Activated naive CD4-positive, alpha-beta T cell treated with anti-CD3 and anti-CD28 coated beads, Interleukin-2, amount 50 U/mL, for 72 hours (primary cell): ENCODE measurements at regions not wholly inside any gene's neighbourhood (a gene's known extent, or its start where the extent isn't known, plus 50 kb on each side); places are given as distances from the start of the nearest gene placed in this dataset.
A peak's percentile ranks its signal among the peaks of the same experiment; 100 is the strongest.
"Not testable (repeated sequence)": the region's sequence is repeated elsewhere in the genome, so short reads cannot be mapped to it uniquely, and the experiment has no call there.

Experiments used
- ATAC-seq, 2 donors: fragments of 150-1000 bp; cut with Tn5 transposase; 2 replicates each; pipeline ENCODE4 v1.10.0; 2021; ENCODE audit warnings: mild to moderate bottlenecking in 2 of 2, moderate library complexity in 2 of 2
- DNase-seq, 2 donors: peaks; one replicate each; pipeline ENCODE4 v3.0.0; 2021 to 2022; ENCODE audit warnings: low spot score in 2 of 2
- H3K27ac Mint-ChIP-seq, 2 donors: one replicate each; pipeline ENCODE4 v1.8.0; 2022; ENCODE audit warnings: mild to moderate bottlenecking in 2 of 2, mixed read lengths in 2 of 2
- H3K36me3 Mint-ChIP-seq, 2 donors: one replicate each; pipeline ENCODE4 v1.8.0; 2022; ENCODE audit warnings: mixed read lengths in 2 of 2
- H3K9me3 Mint-ChIP-seq, 2 donors: one replicate each; pipeline ENCODE4 v1.8.0; 2022; ENCODE audit warnings: mixed read lengths in 2 of 2

DNA sequence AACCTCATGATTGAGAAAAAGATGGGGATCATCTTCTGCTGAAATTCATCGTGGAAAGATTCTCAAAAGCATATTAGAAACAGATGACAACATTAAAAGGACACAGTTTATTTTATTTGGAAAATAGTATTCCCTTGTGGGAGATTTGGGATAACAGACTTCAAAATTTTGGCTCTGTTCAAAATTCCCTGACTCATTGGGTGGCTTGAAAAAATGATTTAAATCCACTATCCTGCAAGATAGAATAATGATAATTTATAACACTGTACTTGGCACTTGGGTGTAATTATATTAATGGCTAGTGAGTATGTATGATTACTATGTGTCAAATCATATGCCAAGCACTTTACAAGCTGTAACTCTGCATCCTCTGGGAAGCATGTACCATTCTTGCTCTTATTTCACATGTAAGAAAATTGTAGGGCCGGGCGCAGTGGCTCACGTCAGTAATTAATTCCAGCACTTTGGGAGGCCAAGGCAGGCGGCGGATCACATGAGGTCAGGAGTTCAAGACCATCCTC lies 128.8 kb downstream of the LMNTD1 start:
- DNase-seq (no peak), ATAC-seq (no peak)
- Mint-ChIP-seq H3K9me3 (no peaks in the 10 kb centered on the region), H3K36me3 (no peaks in the 10 kb centered on the region), H3K27ac (no peak overlapping the region)

DNA sequence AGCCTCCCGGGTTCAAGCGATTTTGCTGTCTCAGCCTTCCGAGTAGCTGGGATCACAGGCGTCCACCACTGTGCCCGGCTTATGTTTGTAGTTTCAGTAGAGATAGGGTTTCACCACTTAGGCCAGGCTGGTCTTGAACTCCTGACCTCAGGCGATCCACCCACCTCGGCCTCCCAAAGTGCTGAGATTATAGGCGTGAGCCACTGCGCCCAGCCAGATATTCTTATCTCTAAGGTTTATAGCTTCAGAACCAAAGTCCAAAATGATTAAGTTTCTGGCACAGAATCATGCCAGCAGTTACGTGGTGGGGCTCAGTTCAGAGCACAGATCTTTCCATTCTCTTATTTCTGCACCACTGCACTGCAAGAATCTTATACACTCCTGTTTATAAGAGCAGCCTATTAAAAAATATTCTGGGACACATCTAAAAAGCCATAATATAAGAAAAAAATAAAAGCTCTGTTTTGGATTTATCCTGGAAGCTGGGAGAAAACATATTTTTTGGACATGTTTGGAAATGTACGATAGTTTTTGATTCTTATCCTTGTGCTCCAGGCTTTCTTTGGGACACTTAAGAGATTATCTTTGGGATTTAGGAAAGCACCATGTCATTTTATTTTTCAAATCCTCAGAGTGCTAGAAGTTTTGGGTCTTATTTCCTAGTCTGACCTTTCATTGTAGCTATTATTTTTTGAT lies 129.6 kb downstream of the LMNTD1 start:
- ATAC-seq = no peak
- DNase-seq = no peak
- H3K36me3 Mint-ChIP-seq = no peaks in the 10 kb centered on the region

DNA sequence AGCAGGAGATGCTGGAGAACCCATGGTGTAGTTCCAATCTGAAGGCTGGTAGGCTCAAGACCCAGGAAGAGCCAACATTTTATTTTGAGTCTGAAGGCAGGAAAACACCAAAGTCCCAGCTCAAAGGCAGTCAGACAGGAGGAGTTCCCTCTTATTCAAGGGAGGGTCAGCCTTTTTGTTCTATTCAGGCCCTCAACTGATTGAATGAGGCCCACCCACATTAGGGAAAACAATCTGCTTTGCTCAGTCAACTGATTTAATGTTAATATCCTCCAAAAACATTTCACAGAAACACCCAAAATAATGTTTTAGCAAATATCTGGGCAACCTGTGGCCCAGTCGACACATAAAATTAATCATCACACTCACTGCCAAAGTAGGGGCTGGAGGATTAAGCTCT lies 130.8 kb downstream of the LMNTD1 start:
- Mint-ChIP-seq H3K9me3 (no peaks in the 10 kb centered on the region), H3K36me3 (no peaks in the 10 kb centered on the region), H3K27ac (no peak overlapping the region)
- ATAC-seq = no peak
- DNase-seq = no peak

More for the DNA sequence above, 129.6 kb downstream of the LMNTD1 start:
- Mint-ChIP-seq H3K27ac (no peak overlapping the region), H3K9me3 (no peaks in the 10 kb centered on the region)

DNA sequence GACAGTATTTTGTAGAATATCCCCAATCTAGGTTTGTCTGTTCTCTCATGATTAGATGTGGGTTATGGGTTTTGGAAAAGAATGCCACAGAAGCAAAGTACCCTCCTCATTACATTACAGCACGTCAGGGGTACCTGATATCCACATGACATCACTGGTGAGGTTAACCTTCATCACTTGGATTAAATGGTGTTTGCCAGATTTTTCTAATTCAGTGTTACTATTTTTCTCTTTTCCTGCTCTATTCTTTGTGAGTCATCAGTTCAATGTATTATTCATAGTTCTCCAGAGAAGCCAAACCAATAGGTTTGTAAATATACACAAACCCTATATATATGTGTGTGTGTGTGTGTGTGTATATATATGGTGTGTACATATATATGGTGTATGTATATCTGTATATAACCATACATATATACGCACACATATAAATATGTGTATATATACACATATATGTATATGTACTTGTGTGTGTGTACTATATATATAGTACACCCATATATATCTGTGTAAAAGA lies 131.4 kb downstream of the LMNTD1 start:
- no peaks in the 10 kb centered on the region for H3K9me3 Mint-ChIP-seq
- no peak overlapping the region for H3K27ac Mint-ChIP-seq
- no peaks in the 10 kb centered on the region for H3K36me3 Mint-ChIP-seq
- DNase-seq (no peak), ATAC-seq (no peak)

DNA sequence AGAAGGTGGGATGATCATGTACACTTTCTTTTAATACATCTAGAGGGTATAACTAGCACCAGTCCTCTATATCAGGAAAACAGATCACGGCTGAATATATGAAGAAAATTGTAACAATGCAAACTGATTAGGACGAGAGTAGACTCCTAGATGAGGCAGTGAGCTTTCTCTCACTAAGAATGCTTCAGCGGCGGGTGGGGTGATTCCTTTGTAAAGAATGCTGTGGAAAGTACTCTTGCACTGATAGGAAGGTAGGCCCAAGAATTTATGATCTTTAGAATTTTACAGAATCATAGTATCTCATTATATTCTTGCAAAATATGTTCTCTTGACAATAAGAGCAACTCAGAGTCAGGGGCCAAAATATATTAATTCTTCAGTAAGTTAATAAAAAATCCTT lies 133.0 kb downstream of the LMNTD1 start:
- H3K27ac Mint-ChIP-seq = no peak overlapping the region
- H3K36me3 Mint-ChIP-seq = no peaks in the 10 kb centered on the region
- H3K9me3 Mint-ChIP-seq = no peaks in the 10 kb centered on the region
- no peak for ATAC-seq
- DNase-seq = no peak

DNA sequence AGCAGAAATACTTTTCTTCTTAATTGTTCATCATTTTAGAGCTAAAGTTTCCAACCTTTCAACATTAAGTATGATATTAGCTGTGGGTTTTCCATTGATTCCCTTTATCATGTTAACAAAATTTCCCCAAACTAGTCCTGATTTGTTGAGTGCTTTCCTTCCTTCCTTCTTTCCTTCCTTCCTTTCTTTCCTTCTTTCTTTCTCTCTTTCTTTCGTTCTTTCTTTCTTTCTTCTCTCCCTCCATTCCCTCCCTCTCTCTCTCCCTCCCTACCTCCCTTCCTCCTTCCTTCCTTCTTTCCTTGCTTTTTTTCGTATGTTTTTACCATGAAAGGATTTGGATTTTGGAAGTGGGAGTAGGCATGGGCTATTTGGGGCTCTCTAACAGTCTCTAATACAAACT lies 133.5 kb downstream of the LMNTD1 start:
- Mint-ChIP-seq H3K36me3 (no peaks in the 10 kb centered on the region), H3K27ac (no peak overlapping the region), H3K9me3 (no peaks in the 10 kb centered on the region)
- DNase-seq (no peak), ATAC-seq (no peak)

DNA sequence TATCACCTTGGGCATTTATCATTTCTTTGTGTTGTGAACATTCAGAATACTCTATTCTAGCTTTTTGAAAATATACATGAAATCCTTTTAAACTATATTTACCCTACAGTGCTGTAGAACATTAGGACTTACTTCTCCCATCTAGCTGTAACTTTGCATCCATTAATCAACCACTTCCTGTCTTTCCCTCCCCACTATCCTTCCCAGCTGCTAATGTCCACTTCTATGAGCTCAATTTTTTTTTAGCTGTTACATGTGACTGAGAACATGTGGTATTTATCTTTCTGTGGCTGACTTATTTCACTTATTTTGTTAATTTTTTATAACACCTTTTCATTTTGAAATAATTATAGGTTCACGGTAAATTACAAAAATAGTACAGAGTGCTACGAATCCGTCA lies 136.0 kb downstream of the LMNTD1 start:
- H3K9me3 Mint-ChIP-seq = no peaks in the 10 kb centered on the region
- H3K36me3 Mint-ChIP-seq = no peaks in the 10 kb centered on the region
- ATAC-seq (no peak), DNase-seq (no peak)
- no peak overlapping the region for H3K27ac Mint-ChIP-seq

DNA sequence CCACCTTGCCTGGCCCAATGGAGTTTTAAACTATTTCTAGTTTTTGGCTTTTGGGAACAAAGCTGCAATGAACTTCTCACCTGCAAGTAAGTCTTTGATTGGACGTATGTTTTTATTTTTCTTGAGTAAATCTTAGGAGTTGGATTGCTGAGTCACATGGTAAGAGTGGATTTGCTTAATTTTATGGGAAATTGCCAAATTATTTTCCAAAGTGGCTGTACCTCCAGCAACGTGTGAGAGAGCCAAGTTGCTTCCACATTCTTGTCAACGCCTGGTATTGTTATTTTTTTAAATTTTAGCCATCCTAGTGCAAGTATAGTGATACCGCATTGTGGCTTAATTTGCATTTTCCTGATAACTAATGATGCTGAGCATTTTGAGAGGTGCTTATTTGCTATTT lies 136.6 kb downstream of the LMNTD1 start:
- no peak overlapping the region for H3K27ac Mint-ChIP-seq
- no peaks in the 10 kb centered on the region for H3K9me3 Mint-ChIP-seq
- ATAC-seq (no peak), DNase-seq (no peak)
- H3K36me3 Mint-ChIP-seq = no peaks in the 10 kb centered on the region

DNA sequence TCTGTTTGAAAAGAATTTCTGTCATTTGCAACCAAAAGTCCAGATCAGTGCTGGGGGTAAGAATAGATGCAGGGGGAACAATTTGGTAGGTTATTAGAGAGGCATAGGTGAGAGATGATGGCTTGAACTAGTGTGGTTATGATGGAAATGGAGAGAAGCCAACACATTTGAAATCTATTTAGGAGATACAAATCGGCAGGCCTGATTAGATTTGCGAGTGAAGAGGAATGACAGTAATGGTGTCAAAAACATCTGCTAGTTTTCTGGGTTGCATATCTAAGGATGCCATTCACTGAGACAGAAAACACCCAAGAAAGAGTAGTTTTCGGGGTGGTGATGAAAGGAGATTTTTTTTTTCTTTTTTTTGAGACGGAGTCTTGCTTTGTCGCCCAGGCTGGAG lies 138.1 kb downstream of the LMNTD1 start:
- Mint-ChIP-seq H3K9me3 (no peaks in the 10 kb centered on the region), H3K27ac (no peak overlapping the region), H3K36me3 (no peaks in the 10 kb centered on the region)
- ATAC-seq (no peak), DNase-seq (no peak)

DNA sequence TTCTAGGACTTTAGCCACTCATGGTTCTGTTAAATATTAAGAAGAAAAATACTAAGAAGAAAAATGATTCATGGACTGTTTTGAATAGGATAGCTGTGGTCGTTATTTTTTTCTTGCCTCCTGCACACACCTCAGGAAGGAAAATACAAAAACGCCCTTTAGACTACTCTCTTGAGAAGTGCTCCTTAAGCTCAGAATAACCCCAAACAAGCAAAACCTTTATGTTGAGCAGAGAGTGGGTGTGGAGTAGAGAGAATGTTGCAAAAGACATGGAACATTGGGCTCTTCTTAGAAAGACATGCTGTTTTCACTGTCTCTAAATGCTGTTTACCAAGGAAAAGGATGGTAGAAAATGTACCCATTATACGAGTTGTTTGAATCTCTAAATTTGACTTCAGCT lies 140.3 kb downstream of the LMNTD1 start:
- no peak for DNase-seq
- no peaks in the 10 kb centered on the region for H3K9me3 Mint-ChIP-seq
- H3K27ac Mint-ChIP-seq = no peak overlapping the region
- ATAC-seq = no peak
- no peaks in the 10 kb centered on the region for H3K36me3 Mint-ChIP-seq

DNA sequence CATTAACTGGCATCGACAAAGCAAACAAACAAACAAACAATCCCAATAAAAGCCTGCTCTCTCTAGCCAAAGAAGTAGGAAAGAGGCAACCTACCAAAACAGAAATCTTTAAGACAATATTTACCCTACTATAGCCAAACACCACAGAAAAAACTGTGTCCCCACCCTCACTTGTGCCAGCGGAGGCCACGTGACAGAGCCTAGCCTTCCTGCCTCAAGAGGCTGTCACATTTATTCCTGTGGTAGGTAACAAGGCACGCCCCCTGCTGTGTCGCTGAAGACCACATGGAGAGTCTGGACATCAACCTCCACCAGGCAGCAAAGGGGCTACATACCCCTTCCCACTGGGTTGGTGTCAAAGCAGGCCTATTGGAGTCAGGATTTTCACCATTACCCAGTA lies 148.1 kb downstream of the LMNTD1 start:
- DNase-seq = no peak
- Mint-ChIP-seq H3K36me3 (no peaks in the 10 kb centered on the region), H3K27ac (no peak overlapping the region), H3K9me3 (peaks cover 0 to 15% of the 10 kb centered on the region in 2 donors)
- no peak for ATAC-seq

DNA sequence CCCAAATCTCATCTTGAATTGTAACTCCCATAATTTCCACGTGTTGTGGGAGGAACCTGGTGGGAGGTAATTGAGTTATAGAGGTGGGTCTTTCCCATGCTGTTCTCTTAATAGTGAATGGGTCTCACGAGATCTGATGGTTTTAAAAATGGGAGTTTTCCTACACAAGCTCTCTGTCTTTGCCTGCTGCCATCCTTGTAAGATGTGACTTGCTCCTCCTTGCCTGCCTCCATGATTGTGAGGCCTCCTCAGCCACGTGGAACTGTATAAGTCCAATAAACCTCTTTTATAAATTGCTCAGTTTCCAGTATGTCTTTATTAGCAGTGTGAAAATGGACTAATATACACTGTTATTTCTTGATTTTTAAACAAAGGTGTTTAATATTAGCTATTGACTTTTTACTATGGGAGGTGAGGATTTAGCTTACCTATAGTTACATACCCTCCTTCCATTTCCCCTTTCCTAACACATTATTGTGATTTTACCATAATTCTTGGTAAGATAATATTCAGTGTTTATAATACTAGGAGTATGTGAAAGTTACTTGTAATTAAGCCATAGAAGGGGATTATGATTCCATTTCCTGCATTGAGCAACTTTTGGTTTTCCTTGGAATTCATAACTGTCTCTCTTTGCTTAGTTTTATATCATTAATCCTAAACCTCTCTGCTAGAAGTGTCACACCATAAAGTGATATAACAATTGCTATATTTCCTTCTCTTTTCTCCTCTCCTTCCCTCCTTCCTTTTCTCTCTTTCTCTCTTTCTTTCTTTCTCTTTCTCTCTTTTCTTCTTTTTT lies 151.0 kb upstream of the KRAS start:
- no peak overlapping the region for H3K27ac Mint-ChIP-seq
- H3K9me3 Mint-ChIP-seq = peaks cover 0 to 15% of the 10 kb centered on the region in 2 donors
- H3K36me3 Mint-ChIP-seq = no peaks in the 10 kb centered on the region
- DNase-seq (no peak), ATAC-seq (no peak)

DNA sequence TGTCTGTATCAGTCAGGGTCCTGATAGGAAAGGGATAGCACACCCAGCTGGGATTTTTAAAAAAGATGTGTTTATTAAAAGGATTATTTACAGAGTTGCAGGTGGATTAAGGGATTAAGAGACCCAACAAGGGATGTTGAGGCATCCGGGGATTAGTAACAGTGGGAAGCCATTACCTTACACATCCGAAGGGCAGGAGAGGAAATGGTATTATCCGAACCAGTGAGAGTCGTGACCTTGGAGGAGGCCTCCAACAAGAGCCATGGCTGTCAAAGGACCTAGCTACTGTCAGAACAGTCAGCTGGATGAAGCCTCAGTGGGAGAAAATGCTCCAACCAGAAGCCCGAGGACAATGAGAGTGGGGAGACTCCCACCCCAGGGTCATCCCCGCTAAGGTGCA lies 146.3 kb upstream of the KRAS start:
- Mint-ChIP-seq H3K9me3 (peaks cover 0 to 8% of the 10 kb centered on the region in 2 donors), H3K36me3 (no peaks in the 10 kb centered on the region), H3K27ac (no peak overlapping the region)
- DNase-seq = no peak
- no peak for ATAC-seq

DNA sequence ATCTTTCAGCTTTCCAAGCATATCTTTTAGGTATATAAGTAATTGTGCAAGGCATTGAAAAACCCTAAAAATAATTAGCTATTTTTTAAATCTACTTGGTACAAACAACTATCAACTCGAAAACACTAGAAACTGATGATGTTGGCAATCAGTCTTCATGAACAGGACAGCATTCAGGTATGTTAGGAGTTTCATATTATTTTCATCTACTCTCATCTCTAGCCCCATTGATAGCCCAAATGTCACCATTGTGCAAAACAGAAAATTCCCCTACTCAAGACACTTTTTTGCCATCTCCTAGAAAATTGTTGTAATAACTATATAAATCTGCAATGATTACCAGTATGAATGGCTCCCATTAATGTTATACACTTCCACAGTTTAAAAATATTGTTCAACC lies 144.5 kb upstream of the KRAS start:
- DNase-seq = no peak
- peaks cover 0 to 3% of the 10 kb centered on the region in 2 donors for H3K9me3 Mint-ChIP-seq
- ATAC-seq = no peak
- no peaks in the 10 kb centered on the region for H3K36me3 Mint-ChIP-seq
- no peak overlapping the region for H3K27ac Mint-ChIP-seq

DNA sequence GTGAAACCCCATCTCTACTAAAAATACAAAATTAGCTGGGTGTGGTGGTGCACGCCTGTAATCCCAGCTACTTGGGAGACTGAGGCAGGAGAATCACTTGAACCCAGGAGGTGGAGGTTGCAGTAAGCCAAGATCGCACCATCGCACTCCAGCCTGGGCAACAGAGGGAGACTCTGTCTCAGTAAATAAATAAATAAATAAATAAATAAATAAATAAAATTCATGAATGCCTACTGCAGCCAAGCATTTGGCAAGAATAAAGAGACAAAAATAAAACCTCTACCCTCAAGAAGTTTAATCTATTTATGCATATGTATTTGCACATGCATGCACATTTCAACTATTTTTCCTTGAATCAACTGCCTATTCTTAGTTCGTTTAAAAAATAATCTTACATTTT lies 144.0 kb upstream of the KRAS start:
- ATAC-seq, DNase-seq, H3K9me3 Mint-ChIP-seq, H3K27ac Mint-ChIP-seq, H3K36me3 Mint-ChIP-seq: not testable (repeated sequence)

DNA sequence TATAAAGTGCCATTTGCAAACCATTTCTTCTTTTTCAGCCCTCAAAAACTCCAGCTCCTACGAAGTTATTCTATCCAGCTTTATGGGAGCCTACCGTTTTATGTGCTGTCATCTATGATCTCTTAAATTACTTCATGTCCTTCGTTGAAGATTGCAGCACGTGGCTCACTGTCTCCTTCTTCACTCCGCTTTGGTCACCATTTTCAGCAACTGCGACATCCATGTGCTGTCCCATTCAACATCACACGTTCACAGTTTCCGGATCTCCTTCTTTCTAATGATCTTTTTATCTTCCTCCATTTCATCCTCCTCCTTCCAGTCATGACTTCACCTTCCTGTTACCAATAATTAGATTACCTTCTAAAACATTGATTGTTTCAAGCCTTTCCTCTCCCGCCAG lies 143.3 kb upstream of the KRAS start:
- H3K9me3 Mint-ChIP-seq = no peaks in the 10 kb centered on the region
- no peaks in the 10 kb centered on the region for H3K36me3 Mint-ChIP-seq
- no peak overlapping the region for H3K27ac Mint-ChIP-seq
- no peak for DNase-seq
- no peak for ATAC-seq

DNA sequence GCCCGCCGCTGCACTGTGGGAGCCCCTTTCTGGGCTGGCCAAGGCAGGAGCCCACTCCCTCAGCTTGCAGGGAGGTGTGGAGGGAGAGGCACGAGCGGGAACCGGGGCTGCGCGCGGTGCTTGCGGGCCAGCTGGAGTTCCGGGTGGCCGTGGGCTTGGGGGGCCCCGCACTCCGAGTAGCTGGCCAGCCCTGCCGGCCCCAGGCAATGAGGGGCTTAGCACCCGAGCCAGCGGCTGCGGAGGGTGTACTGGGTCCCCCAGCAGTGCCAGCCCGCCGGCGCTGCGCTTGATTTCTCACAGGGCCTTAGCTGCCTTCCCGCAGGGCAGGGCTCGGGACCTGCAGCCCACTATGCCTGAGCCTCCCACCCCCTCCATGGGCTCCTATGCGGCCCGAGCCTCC lies 140.6 kb upstream of the KRAS start:
- DNase-seq, H3K36me3 Mint-ChIP-seq, ATAC-seq, H3K9me3 Mint-ChIP-seq, H3K27ac Mint-ChIP-seq: not testable (repeated sequence)

DNA sequence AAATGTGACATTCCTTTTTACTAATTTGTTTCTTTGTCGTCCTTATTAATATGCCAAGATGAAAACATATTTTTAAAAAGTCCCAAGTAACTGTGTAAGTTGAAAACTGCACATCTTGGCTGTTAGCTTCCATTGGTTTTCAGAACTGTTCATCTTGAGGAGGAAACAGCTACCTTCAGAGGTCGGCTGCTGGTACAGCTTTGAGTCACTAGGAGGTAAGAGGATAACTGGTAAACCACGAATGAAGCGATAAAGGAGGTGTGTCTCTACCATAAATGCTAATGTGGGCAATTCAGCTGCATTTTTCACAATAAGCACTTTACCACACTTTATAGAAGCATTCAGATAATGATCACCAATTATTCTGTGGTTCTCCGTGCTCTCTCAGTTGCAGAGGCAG lies 137.5 kb upstream of the KRAS start:
- Mint-ChIP-seq H3K9me3 (no peaks in the 10 kb centered on the region), H3K27ac (peak overlapping the region; percentile 65 to 100), H3K36me3 (peaks cover 0 to 4% of the 10 kb centered on the region in 2 donors)
- DNase-seq (no peak), ATAC-seq (peak; percentile 13 to 45)
